GM12878 (cell line): ENCODE measurements at regions not wholly inside any gene's neighbourhood (a gene's known extent, or its start where the extent isn't known, plus 50 kb on each side); places are given as distances from the start of the nearest gene placed in this dataset.

ENCODE experiments used
- ASH2L ChIP-seq: fragments of 300-600, 200-600 bp; sonication (generic); IDR thresholded peaks from 2 replicates; pipeline ENCODE4 v1.6.1; 2017; ENCODE audit warnings: low read depth, mild to moderate bottlenecking, borderline replicate concordance
- CBX3 ChIP-seq: fragments of 200-600 bp; sonication (generic); IDR thresholded peaks from 2 replicates; pipeline ENCODE4 v1.6.1; 2016; ENCODE audit warnings: low read depth, borderline replicate concordance
- CREB1 ChIP-seq: IDR thresholded peaks from 2 replicates; pipeline ENCODE4 v1.6.1; 2012; ENCODE audit warnings: low read depth, mild to moderate bottlenecking, inconsistent platforms
- ESRRA ChIP-seq: IDR thresholded peaks from 2 replicates; pipeline ENCODE4 v1.6.1; 2012; ENCODE audit warnings: mild to moderate bottlenecking, low read length, improper control_type of control experiment
- EZH2 ChIP-seq: IDR thresholded peaks from 2 replicates; pipeline ENCODE4 v1.6.1; 2012; ENCODE audit warnings: low read depth, mild to moderate bottlenecking, control low read depth, inconsistent platforms, low read length, borderline replicate concordance; ENCODE audit not compliant: control insufficient read depth
- GATAD2B ChIP-seq: fragments of 450-650 bp; conservative IDR thresholded peaks from 2 replicates; pipeline ENCODE4 v1.6.1; 2017; ENCODE audit warnings: low read depth, mild to moderate bottlenecking, moderate library complexity
- IKZF2 ChIP-seq, 2 experiments: fragments of 450-650 bp; IDR thresholded peaks; 2 replicates each; pipeline ENCODE4 v1.6.1; 2017; ENCODE audit warnings: mild to moderate bottlenecking in 2 of 2, moderate library complexity in 2 of 2
- IRF5 ChIP-seq: fragments of 450-650 bp; IDR thresholded peaks from 2 replicates; pipeline ENCODE4 v1.6.1; 2017; ENCODE audit warnings: borderline replicate concordance
- MAX ChIP-seq: IDR thresholded peaks from 2 replicates; pipeline ENCODE4 v1.6.1; 2012; ENCODE audit warnings: low read depth, low read length, improper control_type of control experiment
- MTA3 ChIP-seq: IDR thresholded peaks from 2 replicates; pipeline ENCODE4 v1.6.1; 2012; ENCODE audit warnings: low read length, inconsistent platforms, borderline replicate concordance
- MXI1 ChIP-seq: fragments of 150-350 bp; IDR thresholded peaks from 2 replicates; pipeline ENCODE4 v1.6.1; 2011; ENCODE audit warnings: low read depth, mild to moderate bottlenecking, inconsistent platforms, low read length, improper control_type of control experiment
- MYC ChIP-seq: IDR thresholded peaks from 2 replicates; pipeline ENCODE4 v1.6.1; 2011; ENCODE audit warnings: mild to moderate bottlenecking, low read length, moderate library complexity, inconsistent platforms; ENCODE audit not compliant: insufficient read depth, insufficient replicate concordance, insufficient read length, severe bottlenecking
- RELB ChIP-seq: fragments of 450-650 bp; IDR thresholded peaks from 2 replicates; pipeline ENCODE4 v1.6.1; 2017; ENCODE audit warnings: low read depth, mild to moderate bottlenecking, moderate library complexity
- SMAD5 ChIP-seq: IDR thresholded peaks from 2 replicates; pipeline ENCODE4 v1.6.1; 2016; ENCODE audit warnings: antibody characterized with exemption, low read depth
- YBX1 ChIP-seq: fragments of 450-650 bp; IDR thresholded peaks from 2 replicates; pipeline ENCODE4 v1.6.1; 2016; ENCODE audit warnings: antibody characterized with exemption
- ZBTB11 ChIP-seq: fragments of 450-650 bp; formaldehyde crosslinking; IDR thresholded peaks from 2 replicates; pipeline ENCODE4 v1.5.0; 2022; ENCODE audit warnings: mild to moderate bottlenecking, missing genetic modification characterization
- ZNF592 ChIP-seq: fragments of 450-650 bp; IDR thresholded peaks from 2 replicates; pipeline ENCODE4 v1.6.1; 2017; ENCODE audit warnings: mild to moderate bottlenecking, moderate library complexity

- TF ChIP-seq SMAD5 (no peak), MYC (no peak), MXI1 (no peak), IKZF2 (IDR thresholded peaks at IDR 0.05) (peak; percentile 61 to 68), ZNF592 (no peak), ESRRA (no peak), YBX1 (no peak), RELB (no peak), MAX (no peak), GATAD2B (peak; percentile 76), MTA3 (no peak; the same call in 1 of the 2 replicates), IRF5 (no peak), EZH2 (no peak), CREB1 (no peak), ASH2L (no peak), CBX3 (no peak), ZBTB11 (CRISPR knock-in tag) (no peak)
These were observed 152.2 kb downstream of the S1PR1 start (continued) for GRCh38 chr1:101388904-101389546.
